Caco-2 (cell line): ENCODE measurements at regions not wholly inside any gene's neighbourhood (a gene's known extent, or its start where the extent isn't known, plus 50 kb on each side); places are given as distances from the start of the nearest gene placed in this dataset.

ENCODE experiments used
- BruUV-seq: library from RNA; stranded (reverse); fragments of 400-500 nt; replicated peaks from 2 replicates; lab custom pipeline; 2021; lab: Mats Ljungman, UMichigan
- CTCF ChIA-PET: fragments of 300-600 bp; sonication (Branson Sonifier 250); formaldehyde crosslinking; loops from one replicate; lab custom pipeline; 2022; ENCODE audit warnings: antibody characterized with exemption; lab: Charles Lee
- POLR2A ChIA-PET: fragments of 300-600 bp; sonication (Branson Sonifier 250); formaldehyde crosslinking; loops from one replicate; lab custom pipeline; 2022; ENCODE audit warnings: antibody characterized with exemption; lab: Charles Lee
- DNase-seq, 2 experiments: peaks; one replicate each; pipeline versions ENCODE4 v3.0.0 to v3.0.0-alpha.2; 2020 to 2022
- H3K27me3 ChIP-seq: replicated peaks from 2 replicates; pipeline ENCODE4 v1.6.0; 2011; ENCODE audit warnings: low read length; ENCODE audit not compliant: control insufficient read depth, insufficient read depth
- H3K36me3 ChIP-seq: 2 replicates; pipeline ENCODE4 v1.5.1; 2011; ENCODE audit warnings: low read length; ENCODE audit not compliant: control insufficient read depth, insufficient read depth
- H3K4me1 ChIP-seq: fragments of 250-450 bp; sonication (Bioruptor Pico); 2 replicates; pipeline ENCODE4 v1.5.1; 2020; ENCODE audit warnings: mild to moderate bottlenecking
- H3K4me3 ChIP-seq: 2 replicates; pipeline ENCODE4 v1.5.1; 2011; ENCODE audit warnings: low read depth, mild to moderate bottlenecking, control low read depth, low read length
- H3K9me3 ChIP-seq: fragments of 250-450 bp; sonication (Bioruptor Pico); 2 replicates; pipeline ENCODE4 v1.5.1; 2020; ENCODE audit warnings: mild to moderate bottlenecking, moderate library complexity
- H3K27ac Mint-ChIP-seq: one replicate; pipeline ENCODE4 v1.8.0; 2022; ENCODE audit warnings: mixed read lengths; ENCODE audit not compliant: unreplicated experiment
- H3K27me3 Mint-ChIP-seq: one replicate; pipeline ENCODE4 v1.8.0; 2022; ENCODE audit warnings: mixed read lengths; ENCODE audit not compliant: insufficient read depth, unreplicated experiment
- H3K36me3 Mint-ChIP-seq: one replicate; pipeline ENCODE4 v1.8.0; 2022; ENCODE audit warnings: mild to moderate bottlenecking, mixed read lengths; ENCODE audit not compliant: insufficient read depth, unreplicated experiment
- H3K4me1 Mint-ChIP-seq: one replicate; pipeline ENCODE4 v1.8.0; 2022; ENCODE audit warnings: low read depth, mixed read lengths; ENCODE audit not compliant: unreplicated experiment
- H3K4me3 Mint-ChIP-seq: one replicate; pipeline ENCODE4 v1.8.0; 2022; ENCODE audit warnings: mild to moderate bottlenecking, moderate library complexity, mixed read lengths; ENCODE audit not compliant: unreplicated experiment
- H3K9me3 Mint-ChIP-seq: one replicate; pipeline ENCODE4 v1.8.0; 2022; ENCODE audit warnings: mixed read lengths; ENCODE audit not compliant: unreplicated experiment
- CTCF ChIP-seq, 2 experiments: fragments of 200-600 bp in 1 of 2; IDR thresholded peaks; 1 replicate in 1 of 2; 2 replicates in 1 of 2; pipeline versions ENCODE4 v1.5.1 to v1.8.0; 2011 to 2022; ENCODE audit warnings: antibody characterized with exemption in 1 of 2, control low read depth in 1 of 2, inconsistent platforms in 1 of 2, low read depth in 1 of 2, low read length in 1 of 2, mild to moderate bottlenecking in 1 of 2, moderate library complexity in 1 of 2; ENCODE audit not compliant: insufficient read depth in 1 of 2, severe bottlenecking in 1 of 2, unreplicated experiment in 1 of 2
- intact Hi-C: fragments of 100-400 bp; cut with micrococcal nuclease; formaldehyde crosslinking; loops from one replicate; pipeline ENCODE4 v1.10.0; 2022; ENCODE audit not compliant: unreplicated experiment

GRCh38 chr5:74990194-74990593 lies 62.2 kb downstream of the GCNT4 start:
- H3K27me3 ChIP-seq, result no peaks in the 10 kb centered on the region
- no peaks in the 10 kb centered on the region for H3K27me3 Mint-ChIP-seq
- no peak overlapping the region for H3K4me3 ChIP-seq
- no peaks in the 10 kb centered on the region for H3K4me1 Mint-ChIP-seq
- H3K4me3 Mint-ChIP-seq, result no peak overlapping the region
- H3K9me3 ChIP-seq, result 0 out of 2 replicates have a peak, but pooled peaks cover 4% of the 10 kb centered on the region
- intact Hi-C loops, result no loop called here
- no peak for DNase-seq
- ChIA-PET POLR2A (interaction anchor here (0.7 kb wide), 1 partner anchor 102 kb away, joined by 19 read pairs; no protein-coding TSS in a partner anchor), CTCF (no interaction called here)
- H3K9me3 Mint-ChIP-seq, result no peaks in the 10 kb centered on the region
- TF ChIP-seq CTCF (IDR thresholded peaks at IDR 0.05; ENCODE audit: insufficient read depth in 1 of 2, low read depth in 1 of 2, low read length in 1 of 2, severe bottlenecking in 1 of 2, unreplicated experiment in 1 of 2), result no peak
- H3K36me3 Mint-ChIP-seq, result no peaks in the 10 kb centered on the region
- no TSS peak for BruUV-seq
- H3K27ac Mint-ChIP-seq, result no peak overlapping the region
- H3K4me1 ChIP-seq, result no peaks in the 10 kb centered on the region
- H3K36me3 ChIP-seq, result no peaks in the 10 kb centered on the region

- CTCF ChIA-PET, result no interaction called here
These were observed 63.9 kb downstream of the GCNT4 start for GRCh38 chr5:74988273-74988983.

DNA sequence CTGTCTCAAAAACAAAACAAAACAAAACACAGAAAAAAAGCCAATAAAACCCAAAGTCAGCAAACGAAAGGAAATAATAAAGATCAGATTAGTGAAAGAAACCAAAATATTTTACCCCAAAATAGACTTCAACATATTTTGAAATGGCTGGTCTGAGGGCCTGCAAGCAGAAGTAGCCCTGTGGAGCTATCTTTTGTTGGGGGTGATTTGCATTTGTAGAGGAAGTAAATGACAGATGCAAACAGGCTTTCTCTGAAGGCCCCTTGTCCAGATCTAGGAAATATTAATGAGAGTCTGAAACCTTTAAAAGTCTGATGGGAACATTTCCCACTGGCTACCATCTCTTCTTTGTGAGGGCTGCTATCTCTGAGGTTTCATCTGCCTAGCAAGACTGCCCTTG lies 74.0 kb downstream of the GCNT4 start:
- Histone ChIP-seq H3K9me3 (0 out of 2 replicates have a peak, but pooled peaks cover 3% of the 10 kb centered on the region), H3K27me3 (no peaks in the 10 kb centered on the region), H3K36me3 (no peaks in the 10 kb centered on the region; the same call in 1 of the 2 replicates), H3K4me3 (no peak overlapping the region), H3K4me1 (no peaks in the 10 kb centered on the region)
- no peak overlapping the region for H3K27ac Mint-ChIP-seq
- DNase-seq, result no peak
- no peaks in the 10 kb centered on the region for H3K36me3 Mint-ChIP-seq
- H3K9me3 Mint-ChIP-seq, result peaks cover 23% of the 10 kb centered on the region
- no peaks in the 10 kb centered on the region for H3K27me3 Mint-ChIP-seq
- H3K4me1 Mint-ChIP-seq, result no peaks in the 10 kb centered on the region
- intact Hi-C loops, result no loop called here
- ChIA-PET POLR2A (no interaction called here), CTCF (no interaction called here)
- no TSS peak for BruUV-seq
- H3K4me3 Mint-ChIP-seq, result no peak overlapping the region
- no peak for TF ChIP-seq CTCF (IDR thresholded peaks at IDR 0.05; ENCODE audit: insufficient read depth in 1 of 2, low read depth in 1 of 2, low read length in 1 of 2, severe bottlenecking in 1 of 2, unreplicated experiment in 1 of 2)

More at GRCh38 chr5:74988273-74988983, 63.9 kb downstream of the GCNT4 start:
- no peak for TF ChIP-seq CTCF (IDR thresholded peaks at IDR 0.05; ENCODE audit: insufficient read depth in 1 of 2, low read depth in 1 of 2, low read length in 1 of 2, severe bottlenecking in 1 of 2, unreplicated experiment in 1 of 2)
- no peaks in the 10 kb centered on the region for H3K36me3 ChIP-seq
- H3K27me3 Mint-ChIP-seq, result no peaks in the 10 kb centered on the region
- intact Hi-C loops, result no loop called here
- POLR2A ChIA-PET, result no interaction called here
- no TSS peak for BruUV-seq
- H3K4me3 Mint-ChIP-seq, result no peak overlapping the region
- no peak overlapping the region for H3K4me3 ChIP-seq
- H3K36me3 Mint-ChIP-seq, result no peaks in the 10 kb centered on the region
- no peak overlapping the region for H3K27ac Mint-ChIP-seq
- no peak for DNase-seq
- H3K27me3 ChIP-seq, result no peaks in the 10 kb centered on the region
- 0 out of 2 replicates have a peak, but pooled peaks cover 4% of the 10 kb centered on the region for H3K9me3 ChIP-seq
- H3K4me1 Mint-ChIP-seq, result peaks cover 8% of the 10 kb centered on the region
- H3K9me3 Mint-ChIP-seq, result no peaks in the 10 kb centered on the region
- no peaks in the 10 kb centered on the region for H3K4me1 ChIP-seq
